ENCODE measurements at regions not wholly inside any gene's neighbourhood (a gene's known extent, or its start where the extent isn't known, plus 50 kb on each side); places are given as distances from the start of the nearest gene placed in this dataset.

- no peak for TF ChIP-seq CTCF (IDR thresholded peaks at IDR 0.05)
- no peak for TF ChIP-seq POLR2A (IDR thresholded peaks at IDR 0.05)
Measured at GRCh38 chr3:153242896-153243295, 80.9 kb downstream of the RAP2B start.
